PFSK-1 (cell line): ENCODE measurements at regions not wholly inside any gene's neighbourhood (a gene's known extent, or its start where the extent isn't known, plus 50 kb on each side); places are given as distances from the start of the nearest gene placed in this dataset.

Source experiments
- FOXP2 ChIP-seq: optimal IDR thresholded peaks from 2 replicates; pipeline ENCODE3; 2011; ENCODE audit warnings: borderline replicate concordance, control low read depth, inconsistent platforms; ENCODE audit not compliant: insufficient read depth; ENCODE audit errors: extremely low read length, extremely low read depth
- POLR2AphosphoS5 ChIP-seq: IDR thresholded peaks from 2 replicates; pipeline ENCODE4 v1.6.1; 2012; ENCODE audit warnings: low read depth, mild to moderate bottlenecking, control low read depth, low read length, moderate library complexity
- REST ChIP-seq, 2 experiments: IDR thresholded peaks; 2 replicates each; pipeline versions ENCODE4 v1.6.1 to v1.8.0; 2011 to 2012; ENCODE audit warnings: low read depth in 2 of 2, low read length in 2 of 2, control low read depth in 1 of 2, inconsistent platforms in 1 of 2, mild to moderate bottlenecking in 1 of 2, moderate library complexity in 1 of 2; ENCODE audit not compliant: insufficient read depth in 1 of 2
- SIN3A ChIP-seq: IDR thresholded peaks from 2 replicates; pipeline ENCODE4 v1.6.1; 2012; ENCODE audit warnings: mild to moderate bottlenecking, low read length, moderate library complexity, borderline replicate concordance; ENCODE audit not compliant: insufficient read depth
- TAF1 ChIP-seq: IDR thresholded peaks from 2 replicates; pipeline ENCODE4 v1.6.1; 2012; ENCODE audit warnings: low read length, control low read depth, borderline replicate concordance; ENCODE audit not compliant: insufficient read depth

DNA sequence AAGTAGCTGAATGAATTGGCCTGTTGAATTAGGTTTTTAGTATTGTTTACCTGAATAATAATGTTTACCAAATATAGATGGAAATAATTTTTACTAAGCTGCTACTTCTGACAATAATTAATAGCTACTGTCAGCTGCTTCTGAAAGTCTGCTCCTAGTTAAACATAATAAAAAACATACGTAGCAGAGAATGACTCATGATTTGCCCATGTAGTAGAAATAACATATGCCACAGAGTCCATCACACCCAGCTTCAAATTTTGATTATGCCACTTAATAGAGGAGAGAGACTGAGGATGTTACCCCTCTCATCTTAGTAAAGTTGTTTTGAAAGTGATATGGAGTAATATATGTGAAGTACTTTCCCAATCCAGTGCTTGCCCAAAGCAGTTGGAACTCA is 57.6 kb upstream of the MDFIC start:
- TF ChIP-seq POLR2AphosphoS5 (no peak), REST (IDR thresholded peaks at IDR 0.05; ENCODE audit: insufficient read depth in 1 of 2, low read depth in 2 of 2, low read length in 2 of 2) (no peak), TAF1 (no peak), SIN3A (no peak), FOXP2 (no peak)

GRCh38 chr7:114865564-114865963 is 56.3 kb upstream of the MDFIC start:
- no peak for TF ChIP-seq TAF1
